ENCODE measurements at regions not wholly inside any gene's neighbourhood (a gene's known extent, or its start where the extent isn't known, plus 50 kb on each side); places are given as distances from the start of the nearest gene placed in this dataset.

GRCh38 chr1:5427026-5427613 is 565.1 kb downstream of the NPHP4 start:
- no peak for DNase-seq (ENCODE audit: low read depth)

- DNase-seq (ENCODE audit: low read depth), result peak; percentile 87
These were observed 567.2 kb downstream of the NPHP4 start for GRCh38 chr1:5424802-5425703.

GRCh38 chr1:5423109-5423508 is 569.1 kb downstream of the NPHP4 start:
- DNase-seq (ENCODE audit: low read depth), result peak; percentile 72

GRCh38 chr1:5419501-5419900 is 572.7 kb downstream of the NPHP4 start:
- DNase-seq (ENCODE audit: low read depth), result no peak

GRCh38 chr1:5416518-5416917 is 575.7 kb downstream of the NPHP4 start:
- DNase-seq (ENCODE audit: low read depth), result no peak

GRCh38 chr1:5415606-5416005 is 576.6 kb downstream of the NPHP4 start:
- DNase-seq (ENCODE audit: low read depth), result no peak

GRCh38 chr1:5410652-5411051 is 581.6 kb downstream of the NPHP4 start:
- no peak for DNase-seq (ENCODE audit: low read depth)

- no peak for DNase-seq (ENCODE audit: low read depth)
These were observed 583.8 kb downstream of the NPHP4 start for GRCh38 chr1:5408401-5408800.

GRCh38 chr1:5405263-5405662 is 587.0 kb downstream of the NPHP4 start:
- DNase-seq (ENCODE audit: low read depth), result no peak

GRCh38 chr1:5404412-5405203 is 587.6 kb downstream of the NPHP4 start:
- DNase-seq (ENCODE audit: low read depth), result no peak

GRCh38 chr1:5403935-5404334 is 588.3 kb downstream of the NPHP4 start:
- no peak for DNase-seq (ENCODE audit: low read depth)

GRCh38 chr1:5402618-5403017 is 589.6 kb downstream of the NPHP4 start:
- DNase-seq (ENCODE audit: low read depth), result no peak

GRCh38 chr1:5399771-5400170 is 592.5 kb downstream of the NPHP4 start:
- DNase-seq (ENCODE audit: low read depth), result no peak

GRCh38 chr1:5396593-5396992 is 595.6 kb downstream of the NPHP4 start:
- DNase-seq (ENCODE audit: low read depth), result no peak

GRCh38 chr1:5394111-5394510 is 598.1 kb downstream of the NPHP4 start:
- DNase-seq (ENCODE audit: low read depth), result no peak

GRCh38 chr1:5393603-5394002 is 598.6 kb downstream of the NPHP4 start:
- DNase-seq (ENCODE audit: low read depth), result no peak

- no peak for DNase-seq (ENCODE audit: low read depth)
These were observed 599.1 kb downstream of the NPHP4 start for GRCh38 chr1:5393146-5393545.

- DNase-seq (ENCODE audit: low read depth), result no peak
These were observed 600.5 kb downstream of the NPHP4 start for GRCh38 chr1:5391725-5392124.

GRCh38 chr1:5390504-5390903 is 601.7 kb downstream of the NPHP4 start:
- DNase-seq (ENCODE audit: low read depth), result peak; percentile 13

GRCh38 chr1:5389101-5389885 is 602.9 kb downstream of the NPHP4 start:
- DNase-seq (ENCODE audit: low read depth), result peak; percentile 16

- no peak for DNase-seq (ENCODE audit: low read depth)
These were observed 603.6 kb downstream of the NPHP4 start for GRCh38 chr1:5388622-5389021.

GRCh38 chr1:5386371-5386770 is 605.9 kb downstream of the NPHP4 start:
- DNase-seq (ENCODE audit: low read depth), result no peak
